ENCODE measurements at regions not wholly inside any gene's neighbourhood (a gene's known extent, or its start where the extent isn't known, plus 50 kb on each side); places are given as distances from the start of the nearest gene placed in this dataset.

GRCh38 chr21:23890652-23891051 is 1716.6 kb downstream of the MRPL39 start:
- no peaks in the 10 kb centered on the region for H3K9me3 ChIP-seq (replicated peaks; ENCODE audit: low read length)
- H3K4me1 ChIP-seq (ENCODE audit: control insufficient read depth, insufficient read depth, low read length), result no peaks in the 10 kb centered on the region
- no peaks in the 10 kb centered on the region for H3K27me3 ChIP-seq (ENCODE audit: control insufficient read depth, insufficient read depth, low read length)
- no peak overlapping the region for H3K9ac ChIP-seq (ENCODE audit: low read depth, low read length)
- no peak overlapping the region for H3K4me3 ChIP-seq (ENCODE audit: low read length)
- H3K36me3 ChIP-seq (ENCODE audit: insufficient read depth, low read length), result no peaks in the 10 kb centered on the region
- H3K4me2 ChIP-seq (ENCODE audit: low read length), result no peak overlapping the region

GRCh38 chr21:23887725-23888306 is 1719.5 kb downstream of the MRPL39 start:
- H3K27me3 ChIP-seq (ENCODE audit: control insufficient read depth, insufficient read depth, low read length), result no peaks in the 10 kb centered on the region
- no peak overlapping the region for H3K4me3 ChIP-seq (ENCODE audit: low read length)
- no peaks in the 10 kb centered on the region for H3K36me3 ChIP-seq (ENCODE audit: insufficient read depth, low read length)
- H3K4me2 ChIP-seq (ENCODE audit: low read length), result peak overlapping the region; percentile 7
- H3K9me3 ChIP-seq (replicated peaks; ENCODE audit: low read length), result no peaks in the 10 kb centered on the region
- H3K4me1 ChIP-seq (ENCODE audit: control insufficient read depth, insufficient read depth, low read length), result no peaks in the 10 kb centered on the region
- no peak overlapping the region for H3K9ac ChIP-seq (ENCODE audit: low read depth, low read length)

- Histone ChIP-seq H3K27me3 (ENCODE audit: control insufficient read depth, insufficient read depth, low read length) (no peaks in the 10 kb centered on the region), H3K4me1 (ENCODE audit: control insufficient read depth, insufficient read depth, low read length) (no peaks in the 10 kb centered on the region), H3K4me2 (ENCODE audit: low read length) (peak overlapping the region; percentile 7), H3K9ac (ENCODE audit: low read depth, low read length) (no peak overlapping the region), H3K9me3 (replicated peaks; ENCODE audit: low read length) (no peaks in the 10 kb centered on the region), H3K4me3 (ENCODE audit: low read length) (no peak overlapping the region), H3K36me3 (ENCODE audit: insufficient read depth, low read length) (no peaks in the 10 kb centered on the region)
Measured at GRCh38 chr21:23886828-23887724, 1720.2 kb downstream of the MRPL39 start.

GRCh38 chr21:23881783-23882182 is 1725.5 kb downstream of the MRPL39 start:
- no peak overlapping the region for H3K4me3 ChIP-seq (ENCODE audit: low read length)
- H3K9ac ChIP-seq (ENCODE audit: low read depth, low read length), result no peak overlapping the region
- H3K4me1 ChIP-seq (ENCODE audit: control insufficient read depth, insufficient read depth, low read length), result no peaks in the 10 kb centered on the region
- no peaks in the 10 kb centered on the region for H3K9me3 ChIP-seq (replicated peaks; ENCODE audit: low read length)
- H3K36me3 ChIP-seq (ENCODE audit: insufficient read depth, low read length), result no peaks in the 10 kb centered on the region
- H3K4me2 ChIP-seq (ENCODE audit: low read length), result no peak overlapping the region
- H3K27me3 ChIP-seq (ENCODE audit: control insufficient read depth, insufficient read depth, low read length), result no peaks in the 10 kb centered on the region

- no peak overlapping the region for H3K4me2 ChIP-seq (ENCODE audit: low read length)
- H3K27me3 ChIP-seq (ENCODE audit: control insufficient read depth, insufficient read depth, low read length), result no peaks in the 10 kb centered on the region
- H3K9ac ChIP-seq (ENCODE audit: low read depth, low read length), result no peak overlapping the region
- H3K4me3 ChIP-seq (ENCODE audit: low read length), result no peak overlapping the region
- no peaks in the 10 kb centered on the region for H3K9me3 ChIP-seq (replicated peaks; ENCODE audit: low read length)
- H3K36me3 ChIP-seq (ENCODE audit: insufficient read depth, low read length), result no peaks in the 10 kb centered on the region
- no peaks in the 10 kb centered on the region for H3K4me1 ChIP-seq (ENCODE audit: control insufficient read depth, insufficient read depth, low read length)
Measured at GRCh38 chr21:23876925-23877558, 1730.2 kb downstream of the MRPL39 start.

GRCh38 chr21:23874271-23874670 is 1733.0 kb downstream of the MRPL39 start:
- Histone ChIP-seq H3K4me2 (ENCODE audit: low read length) (no peak overlapping the region), H3K36me3 (ENCODE audit: insufficient read depth, low read length) (no peaks in the 10 kb centered on the region), H3K4me1 (ENCODE audit: control insufficient read depth, insufficient read depth, low read length) (no peaks in the 10 kb centered on the region), H3K9ac (ENCODE audit: low read depth, low read length) (no peak overlapping the region), H3K27me3 (ENCODE audit: control insufficient read depth, insufficient read depth, low read length) (no peaks in the 10 kb centered on the region), H3K9me3 (replicated peaks; ENCODE audit: low read length) (no peaks in the 10 kb centered on the region), H3K4me3 (ENCODE audit: low read length) (no peak overlapping the region)

- Histone ChIP-seq H3K9ac (ENCODE audit: low read depth, low read length) (no peak overlapping the region), H3K9me3 (replicated peaks; ENCODE audit: low read length) (no peaks in the 10 kb centered on the region), H3K36me3 (ENCODE audit: insufficient read depth, low read length) (no peaks in the 10 kb centered on the region), H3K27me3 (ENCODE audit: control insufficient read depth, insufficient read depth, low read length) (no peaks in the 10 kb centered on the region), H3K4me3 (ENCODE audit: low read length) (no peak overlapping the region), H3K4me1 (ENCODE audit: control insufficient read depth, insufficient read depth, low read length) (no peaks in the 10 kb centered on the region), H3K4me2 (ENCODE audit: low read length) (no peak overlapping the region)
Measured at GRCh38 chr21:23861911-23862504, 1745.3 kb downstream of the MRPL39 start.

- Histone ChIP-seq H3K4me1 (ENCODE audit: control insufficient read depth, insufficient read depth, low read length) (no peaks in the 10 kb centered on the region), H3K9me3 (replicated peaks; ENCODE audit: low read length) (no peaks in the 10 kb centered on the region), H3K27me3 (ENCODE audit: control insufficient read depth, insufficient read depth, low read length) (no peaks in the 10 kb centered on the region), H3K4me2 (ENCODE audit: low read length) (no peak overlapping the region), H3K4me3 (ENCODE audit: low read length) (no peak overlapping the region), H3K9ac (ENCODE audit: low read depth, low read length) (no peak overlapping the region), H3K36me3 (ENCODE audit: insufficient read depth, low read length) (no peaks in the 10 kb centered on the region)
Measured at GRCh38 chr21:23858878-23859277, 1748.4 kb downstream of the MRPL39 start.

GRCh38 chr21:23853796-23854379 is 1753.4 kb downstream of the MRPL39 start:
- H3K27me3 ChIP-seq (ENCODE audit: control insufficient read depth, insufficient read depth, low read length), result no peaks in the 10 kb centered on the region
- no peaks in the 10 kb centered on the region for H3K4me1 ChIP-seq (ENCODE audit: control insufficient read depth, insufficient read depth, low read length)
- no peaks in the 10 kb centered on the region for H3K9me3 ChIP-seq (replicated peaks; ENCODE audit: low read length)
- no peak overlapping the region for H3K9ac ChIP-seq (ENCODE audit: low read depth, low read length)
- H3K36me3 ChIP-seq (ENCODE audit: insufficient read depth, low read length), result no peaks in the 10 kb centered on the region
- H3K4me2 ChIP-seq (ENCODE audit: low read length), result no peak overlapping the region
- H3K4me3 ChIP-seq (ENCODE audit: low read length), result no peak overlapping the region

GRCh38 chr21:23837564-23837963 is 1769.7 kb downstream of the MRPL39 start:
- no peaks in the 10 kb centered on the region for H3K9me3 ChIP-seq (replicated peaks; ENCODE audit: low read length)
- H3K4me1 ChIP-seq (ENCODE audit: control insufficient read depth, insufficient read depth, low read length), result no peaks in the 10 kb centered on the region
- no peak overlapping the region for H3K9ac ChIP-seq (ENCODE audit: low read depth, low read length)
- H3K27me3 ChIP-seq (ENCODE audit: control insufficient read depth, insufficient read depth, low read length), result no peaks in the 10 kb centered on the region
- H3K4me3 ChIP-seq (ENCODE audit: low read length), result no peak overlapping the region
- H3K4me2 ChIP-seq (ENCODE audit: low read length), result no peak overlapping the region
- H3K36me3 ChIP-seq (ENCODE audit: insufficient read depth, low read length), result no peaks in the 10 kb centered on the region

GRCh38 chr21:23822760-23823159 is 1784.5 kb downstream of the MRPL39 start:
- Histone ChIP-seq H3K36me3 (ENCODE audit: insufficient read depth, low read length) (no peaks in the 10 kb centered on the region), H3K4me3 (ENCODE audit: low read length) (no peak overlapping the region), H3K4me2 (ENCODE audit: low read length) (no peak overlapping the region), H3K4me1 (ENCODE audit: control insufficient read depth, insufficient read depth, low read length) (no peaks in the 10 kb centered on the region), H3K9me3 (replicated peaks; ENCODE audit: low read length) (no peaks in the 10 kb centered on the region), H3K27me3 (ENCODE audit: control insufficient read depth, insufficient read depth, low read length) (no peaks in the 10 kb centered on the region), H3K9ac (ENCODE audit: low read depth, low read length) (no peak overlapping the region)
